ENCODE measurements at regions not wholly inside any gene's neighbourhood (a gene's known extent, or its start where the extent isn't known, plus 50 kb on each side); places are given as distances from the start of the nearest gene placed in this dataset.
"Not testable (repeated sequence)": the region's sequence is repeated elsewhere in the genome, so short reads cannot be mapped to it uniquely, and the experiment has no call there.

DNA sequence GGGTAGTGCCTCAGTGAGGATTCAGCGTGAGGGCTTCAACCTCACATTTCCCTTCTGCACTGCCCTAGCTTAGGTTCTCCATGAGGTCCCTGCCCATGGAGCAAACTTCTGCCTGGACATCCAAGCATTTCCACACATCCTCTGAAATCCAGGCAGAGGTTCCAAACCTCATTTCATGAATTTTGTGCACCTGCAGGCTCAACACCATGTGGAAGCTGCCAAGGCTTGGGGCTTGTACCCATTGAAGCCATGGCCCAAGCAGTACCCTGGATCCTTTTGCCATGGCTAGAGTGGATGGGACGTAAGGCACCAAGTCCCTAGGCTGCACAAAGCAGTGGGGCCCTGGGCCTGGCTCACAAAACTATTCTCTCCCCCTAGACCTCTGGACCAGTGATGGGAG, 877.1 kb upstream of the KLHL1 start:
- dilution Hi-C loops (cut with MboI; ENCODE audit: extremely low pct_ligation_motif_present, low sequenced_read_pairs), result no loop called here
- no peak overlapping the region for H2AFZ ChIP-seq (ENCODE audit: control insufficient read depth, low read length)
- H3K9me1 ChIP-seq (ENCODE audit: control insufficient read depth, extremely low read depth, insufficient read depth, low read length), result no peaks in the 10 kb centered on the region
- no peaks in the 10 kb centered on the region for H3K4me1 ChIP-seq (ENCODE audit: control insufficient read depth, extremely low read depth, insufficient read depth, low read length)
- no peaks in the 10 kb centered on the region for H4K20me1 ChIP-seq (ENCODE audit: control insufficient read depth, extremely low read depth, insufficient read depth, low read length)
- no peak for TF ChIP-seq EZH2 (IDR thresholded peaks at IDR 0.05; ENCODE audit: low read length)
- TF ChIP-seq, protein P1, sequence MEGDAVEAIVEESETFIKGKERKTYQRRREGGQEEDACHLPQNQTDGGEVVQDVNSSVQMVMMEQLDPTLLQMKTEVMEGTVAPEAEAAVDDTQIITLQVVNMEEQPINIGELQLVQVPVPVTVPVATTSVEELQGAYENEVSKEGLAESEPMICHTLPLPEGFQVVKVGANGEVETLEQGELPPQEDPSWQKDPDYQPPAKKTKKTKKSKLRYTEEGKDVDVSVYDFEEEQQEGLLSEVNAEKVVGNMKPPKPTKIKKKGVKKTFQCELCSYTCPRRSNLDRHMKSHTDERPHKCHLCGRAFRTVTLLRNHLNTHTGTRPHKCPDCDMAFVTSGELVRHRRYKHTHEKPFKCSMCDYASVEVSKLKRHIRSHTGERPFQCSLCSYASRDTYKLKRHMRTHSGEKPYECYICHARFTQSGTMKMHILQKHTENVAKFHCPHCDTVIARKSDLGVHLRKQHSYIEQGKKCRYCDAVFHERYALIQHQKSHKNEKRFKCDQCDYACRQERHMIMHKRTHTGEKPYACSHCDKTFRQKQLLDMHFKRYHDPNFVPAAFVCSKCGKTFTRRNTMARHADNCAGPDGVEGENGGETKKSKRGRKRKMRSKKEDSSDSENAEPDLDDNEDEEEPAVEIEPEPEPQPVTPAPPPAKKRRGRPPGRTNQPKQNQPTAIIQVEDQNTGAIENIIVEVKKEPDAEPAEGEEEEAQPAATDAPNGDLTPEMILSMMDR (optimal IDR thresholded peaks at IDR 0.05 in 1 of 3, IDR thresholded peaks at IDR 0.05 in 1 of 3, conservative IDR thresholded peaks at IDR 0.05 in 1 of 3; ENCODE audit: extremely low read depth in 1 of 3, insufficient read depth in 2 of 3, low read length in 3 of 3), result no peak
- H3K4me3 ChIP-seq (ENCODE audit: control insufficient read depth in 2 of 3, extremely low read depth in 1 of 3, insufficient read depth in 2 of 3, low read depth in 1 of 3, low read length in 3 of 3), result no peak overlapping the region
- H3K79me2 ChIP-seq (ENCODE audit: control insufficient read depth, insufficient read depth, low read length), result no peaks in the 10 kb centered on the region
- H3K9ac ChIP-seq (ENCODE audit: control insufficient read depth, extremely low read depth, insufficient read depth, low read length), result no peak overlapping the region
- H3K9me3 ChIP-seq (ENCODE audit: control insufficient read depth, low read depth, low read length), result peaks cover 2% of the 10 kb centered on the region
- DNase-seq (ENCODE audit: low read depth, low spot score) (no peak), FAIRE-seq (no peak)
- no peaks in the 10 kb centered on the region for H3K36me3 ChIP-seq (ENCODE audit: control insufficient read depth in 2 of 2, extremely low read depth in 1 of 2, insufficient read depth in 2 of 2, low read length in 2 of 2)
- no peak overlapping the region for H3K4me2 ChIP-seq (ENCODE audit: control insufficient read depth, extremely low read depth, insufficient read depth, low read depth, low read length)
- no peaks in the 10 kb centered on the region for H3K27me3 ChIP-seq (ENCODE audit: control insufficient read depth, extremely low read depth, insufficient read depth, low read length)
- H3K27ac ChIP-seq (ENCODE audit: control insufficient read depth, insufficient read depth, low read length), result no peak overlapping the region

DNA sequence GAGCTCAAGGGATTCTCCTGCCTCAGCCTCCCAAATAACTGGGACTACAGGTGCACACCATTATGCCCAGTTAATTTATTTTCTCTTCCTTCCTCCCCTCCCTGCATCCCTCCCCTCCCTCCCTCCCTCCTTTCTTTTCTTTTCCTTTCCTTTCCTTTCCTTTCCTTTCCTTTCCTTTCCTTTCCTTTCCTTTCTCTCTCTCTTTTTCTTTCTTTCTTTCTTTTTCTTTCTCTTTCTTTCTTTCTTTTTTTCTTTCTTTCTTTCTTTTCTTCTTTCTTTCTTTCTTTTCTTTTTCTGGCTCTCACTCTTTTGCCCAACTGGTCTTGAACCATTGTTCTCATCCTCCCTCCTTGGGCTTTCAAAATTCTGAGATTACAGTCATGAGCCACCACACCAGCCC, 873.0 kb upstream of the KLHL1 start:
- H3K27me3 ChIP-seq (ENCODE audit: control insufficient read depth, extremely low read depth, insufficient read depth, low read length); H3K9me1 ChIP-seq (ENCODE audit: control insufficient read depth, extremely low read depth, insufficient read depth, low read length); H3K9me3 ChIP-seq (ENCODE audit: control insufficient read depth, low read depth, low read length); H3K4me1 ChIP-seq (ENCODE audit: control insufficient read depth, extremely low read depth, insufficient read depth, low read length); H4K20me1 ChIP-seq (ENCODE audit: control insufficient read depth, extremely low read depth, insufficient read depth, low read length); H3K36me3 ChIP-seq (ENCODE audit: control insufficient read depth in 2 of 2, extremely low read depth in 1 of 2, insufficient read depth in 2 of 2, low read length in 2 of 2); FAIRE-seq; H3K9ac ChIP-seq (ENCODE audit: control insufficient read depth, extremely low read depth, insufficient read depth, low read length); H3K27ac ChIP-seq (ENCODE audit: control insufficient read depth, insufficient read depth, low read length); DNase-seq (ENCODE audit: low read depth, low spot score); H3K4me2 ChIP-seq (ENCODE audit: control insufficient read depth, extremely low read depth, insufficient read depth, low read depth, low read length); H3K79me2 ChIP-seq (ENCODE audit: control insufficient read depth, insufficient read depth, low read length); H2AFZ ChIP-seq (ENCODE audit: control insufficient read depth, low read length); H3K4me3 ChIP-seq (ENCODE audit: control insufficient read depth in 2 of 3, extremely low read depth in 1 of 3, insufficient read depth in 2 of 3, low read depth in 1 of 3, low read length in 3 of 3); dilution Hi-C loops (cut with MboI; ENCODE audit: extremely low pct_ligation_motif_present, low sequenced_read_pairs): not testable (repeated sequence)

DNA sequence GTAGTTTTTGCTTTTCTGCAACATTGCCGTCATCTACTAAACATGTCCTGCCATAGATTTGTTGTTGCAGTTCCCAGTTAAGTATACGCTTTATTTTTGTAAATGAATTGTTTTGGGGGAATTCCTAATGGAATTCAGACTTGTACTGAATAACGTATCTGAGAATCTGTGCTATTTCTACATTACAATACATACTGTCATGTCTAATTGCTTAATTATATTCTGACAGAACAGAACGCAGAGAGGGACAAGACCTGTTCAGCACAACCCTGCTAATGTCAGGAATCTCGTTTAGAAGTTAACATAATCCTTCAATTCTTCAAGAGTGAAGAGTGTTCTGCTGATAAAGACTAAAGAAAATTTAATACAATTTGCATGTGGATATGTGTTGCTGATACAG, 861.1 kb upstream of the KLHL1 start:
- no peak overlapping the region for H3K4me2 ChIP-seq (ENCODE audit: control insufficient read depth, extremely low read depth, insufficient read depth, low read depth, low read length)
- dilution Hi-C loops (cut with MboI; ENCODE audit: extremely low pct_ligation_motif_present, low sequenced_read_pairs), result no loop called here
- H3K27ac ChIP-seq (ENCODE audit: control insufficient read depth, insufficient read depth, low read length), result no peak overlapping the region
- TF ChIP-seq EZH2 (IDR thresholded peaks at IDR 0.05; ENCODE audit: low read length), result no peak
- TF ChIP-seq, protein P1 (optimal IDR thresholded peaks at IDR 0.05 in 1 of 3, IDR thresholded peaks at IDR 0.05 in 1 of 3, conservative IDR thresholded peaks at IDR 0.05 in 1 of 3; ENCODE audit: extremely low read depth in 1 of 3, insufficient read depth in 2 of 3, low read length in 3 of 3), result no peak
- no peaks in the 10 kb centered on the region for H3K9me3 ChIP-seq (ENCODE audit: control insufficient read depth, low read depth, low read length)
- DNase-seq (ENCODE audit: low read depth, low spot score), result no peak
- no peaks in the 10 kb centered on the region for H3K36me3 ChIP-seq (ENCODE audit: control insufficient read depth in 2 of 2, extremely low read depth in 1 of 2, insufficient read depth in 2 of 2, low read length in 2 of 2)
- no peaks in the 10 kb centered on the region for H3K79me2 ChIP-seq (ENCODE audit: control insufficient read depth, insufficient read depth, low read length)
- no peak overlapping the region for H3K9ac ChIP-seq (ENCODE audit: control insufficient read depth, extremely low read depth, insufficient read depth, low read length)
- H4K20me1 ChIP-seq (ENCODE audit: control insufficient read depth, extremely low read depth, insufficient read depth, low read length), result no peaks in the 10 kb centered on the region
- no peak overlapping the region for H2AFZ ChIP-seq (ENCODE audit: control insufficient read depth, low read length)
- FAIRE-seq, result no peak
- H3K4me1 ChIP-seq (ENCODE audit: control insufficient read depth, extremely low read depth, insufficient read depth, low read length), result no peaks in the 10 kb centered on the region
- no peaks in the 10 kb centered on the region for H3K9me1 ChIP-seq (ENCODE audit: control insufficient read depth, extremely low read depth, insufficient read depth, low read length)
- no peak overlapping the region for H3K4me3 ChIP-seq (ENCODE audit: control insufficient read depth in 2 of 3, extremely low read depth in 1 of 3, insufficient read depth in 2 of 3, low read depth in 1 of 3, low read length in 3 of 3)
- H3K27me3 ChIP-seq (ENCODE audit: control insufficient read depth, extremely low read depth, insufficient read depth, low read length), result no peaks in the 10 kb centered on the region
